ENCODE measurements at regions not wholly inside any gene's neighbourhood (a gene's known extent, or its start where the extent isn't known, plus 50 kb on each side); places are given as distances from the start of the nearest gene placed in this dataset.

DNA sequence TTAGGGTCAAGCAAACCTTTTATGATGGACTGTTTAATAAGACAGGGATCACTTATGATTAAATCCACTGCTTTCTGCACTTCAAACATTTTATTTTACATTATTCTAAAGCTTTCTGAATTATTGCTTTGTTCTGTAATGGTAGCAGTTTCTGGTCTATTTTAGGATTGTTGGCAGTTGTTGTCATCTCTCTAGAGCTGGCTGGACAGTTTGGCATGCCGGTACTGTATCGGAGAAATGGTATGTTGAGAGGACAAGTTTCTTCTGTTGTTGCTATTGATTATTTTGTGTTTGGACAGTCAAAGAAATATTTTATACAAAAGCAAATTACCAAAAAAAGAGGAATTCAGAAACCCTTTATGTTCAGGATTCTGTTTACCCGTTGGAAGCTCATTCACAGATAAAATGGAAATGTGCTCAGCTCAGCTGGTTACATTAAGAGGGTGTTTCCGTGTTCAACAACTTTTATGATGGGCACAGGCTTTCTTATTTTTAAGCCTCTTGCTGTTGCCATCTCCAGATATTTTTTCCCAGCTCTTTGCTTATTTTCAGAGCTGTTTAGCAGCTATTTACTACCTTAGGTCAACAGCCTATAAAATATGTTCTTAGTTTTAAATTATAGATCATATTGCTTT is 214.6 kb upstream of the IGFBP7 start:
- TF ChIP-seq, protein P1, sequence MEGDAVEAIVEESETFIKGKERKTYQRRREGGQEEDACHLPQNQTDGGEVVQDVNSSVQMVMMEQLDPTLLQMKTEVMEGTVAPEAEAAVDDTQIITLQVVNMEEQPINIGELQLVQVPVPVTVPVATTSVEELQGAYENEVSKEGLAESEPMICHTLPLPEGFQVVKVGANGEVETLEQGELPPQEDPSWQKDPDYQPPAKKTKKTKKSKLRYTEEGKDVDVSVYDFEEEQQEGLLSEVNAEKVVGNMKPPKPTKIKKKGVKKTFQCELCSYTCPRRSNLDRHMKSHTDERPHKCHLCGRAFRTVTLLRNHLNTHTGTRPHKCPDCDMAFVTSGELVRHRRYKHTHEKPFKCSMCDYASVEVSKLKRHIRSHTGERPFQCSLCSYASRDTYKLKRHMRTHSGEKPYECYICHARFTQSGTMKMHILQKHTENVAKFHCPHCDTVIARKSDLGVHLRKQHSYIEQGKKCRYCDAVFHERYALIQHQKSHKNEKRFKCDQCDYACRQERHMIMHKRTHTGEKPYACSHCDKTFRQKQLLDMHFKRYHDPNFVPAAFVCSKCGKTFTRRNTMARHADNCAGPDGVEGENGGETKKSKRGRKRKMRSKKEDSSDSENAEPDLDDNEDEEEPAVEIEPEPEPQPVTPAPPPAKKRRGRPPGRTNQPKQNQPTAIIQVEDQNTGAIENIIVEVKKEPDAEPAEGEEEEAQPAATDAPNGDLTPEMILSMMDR (IDR thresholded peaks at IDR 0.05; ENCODE audit: low read depth, low read length): no peak
- Histone ChIP-seq H3K27me3 (no peaks in the 10 kb centered on the region), H3K4me3 (no peak overlapping the region), H3K9me3 (ENCODE audit: low read depth) (no peaks in the 10 kb centered on the region), H3K4me1 (ENCODE audit: low read depth) (peaks cover 10% of the 10 kb centered on the region), H3K36me3 (no peaks in the 10 kb centered on the region), H3K27ac (no peak overlapping the region)
- DNase-seq (ENCODE audit: low read depth in 1 of 2, low spot score in 1 of 2): no peak

DNA sequence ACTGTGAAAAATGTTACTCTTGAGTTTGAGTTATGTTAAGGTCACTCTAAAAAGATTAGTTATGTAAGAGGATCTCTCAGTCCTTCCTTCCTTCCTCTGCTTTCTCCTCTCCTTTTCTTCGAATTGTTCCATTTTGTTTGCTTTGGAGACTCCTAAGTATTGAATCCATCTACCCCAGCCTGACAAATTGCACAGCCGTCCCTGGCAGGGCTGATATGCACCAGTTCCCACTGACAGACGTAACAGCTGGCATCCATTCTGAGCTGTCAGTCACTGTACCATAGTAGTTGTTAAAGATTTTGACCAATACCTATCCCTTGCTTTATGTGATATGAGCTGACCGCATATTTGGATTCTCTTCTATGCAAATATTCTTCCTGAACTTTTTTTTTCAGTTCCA is 210.7 kb upstream of the IGFBP7 start:
- H3K9me3 ChIP-seq (ENCODE audit: low read depth): no peaks in the 10 kb centered on the region
- no peaks in the 10 kb centered on the region for H3K36me3 ChIP-seq
- TF ChIP-seq, protein P1 (IDR thresholded peaks at IDR 0.05; ENCODE audit: low read depth, low read length): no peak
- no peaks in the 10 kb centered on the region for H3K4me1 ChIP-seq (ENCODE audit: low read depth)
- no peaks in the 10 kb centered on the region for H3K27me3 ChIP-seq
- no peak for DNase-seq (ENCODE audit: low read depth in 1 of 2, low spot score in 1 of 2)
- no peak overlapping the region for H3K4me3 ChIP-seq
- no peak overlapping the region for H3K27ac ChIP-seq

DNA sequence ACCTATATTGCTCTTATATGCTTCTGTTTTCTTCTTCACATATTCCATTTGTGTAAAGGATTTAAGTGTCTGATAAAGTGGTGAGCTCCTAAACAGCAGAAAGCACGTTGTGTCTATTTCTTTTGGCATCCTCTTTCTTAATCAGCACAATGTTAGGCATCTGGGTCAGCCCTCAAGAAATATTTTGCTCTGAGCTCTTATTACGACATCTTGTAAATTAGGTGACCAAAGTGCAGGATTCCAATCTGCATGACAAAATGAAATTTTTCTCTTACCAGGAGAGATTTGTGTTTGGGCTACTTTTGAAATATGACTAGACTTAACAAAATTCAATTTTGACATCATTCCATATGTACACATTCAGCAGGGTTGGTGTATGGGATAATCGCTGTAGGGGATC is 210.0 kb upstream of the IGFBP7 start:
- no peaks in the 10 kb centered on the region for H3K4me1 ChIP-seq (ENCODE audit: low read depth)
- H3K36me3 ChIP-seq: no peaks in the 10 kb centered on the region
- H3K27ac ChIP-seq: no peak overlapping the region
- no peaks in the 10 kb centered on the region for H3K9me3 ChIP-seq (ENCODE audit: low read depth)
- no peaks in the 10 kb centered on the region for H3K27me3 ChIP-seq
- H3K4me3 ChIP-seq: no peak overlapping the region
- no peak for DNase-seq (ENCODE audit: low read depth in 1 of 2, low spot score in 1 of 2)
- TF ChIP-seq, protein P1 (IDR thresholded peaks at IDR 0.05; ENCODE audit: low read depth, low read length): no peak

- TF ChIP-seq, protein P1 (IDR thresholded peaks at IDR 0.05; ENCODE audit: low read depth, low read length): no peak
- Histone ChIP-seq H3K9me3 (ENCODE audit: low read depth) (no peaks in the 10 kb centered on the region), H3K27ac (no peak overlapping the region), H3K4me1 (ENCODE audit: low read depth) (no peaks in the 10 kb centered on the region), H3K36me3 (no peaks in the 10 kb centered on the region), H3K27me3 (no peaks in the 10 kb centered on the region), H3K4me3 (no peak overlapping the region)
- no peak for DNase-seq (ENCODE audit: low read depth in 1 of 2, low spot score in 1 of 2)
These were observed 208.5 kb upstream of the IGFBP7 start for GRCh38 chr4:57318703-57319102.

GRCh38 chr4:57314636-57315035 is 204.5 kb upstream of the IGFBP7 start:
- Histone ChIP-seq H3K4me3 (no peak overlapping the region), H3K27ac (no peak overlapping the region), H3K9me3 (ENCODE audit: low read depth) (no peaks in the 10 kb centered on the region), H3K27me3 (no peaks in the 10 kb centered on the region), H3K4me1 (ENCODE audit: low read depth) (no peaks in the 10 kb centered on the region), H3K36me3 (no peaks in the 10 kb centered on the region)
- DNase-seq (ENCODE audit: low read depth in 1 of 2, low spot score in 1 of 2): no peak
- TF ChIP-seq, protein P1 (IDR thresholded peaks at IDR 0.05; ENCODE audit: low read depth, low read length): no peak

Measured in cardiac muscle cell (in vitro differentiated cells and primary cell).